GM12878 (cell line): ENCODE measurements at regions not wholly inside any gene's neighbourhood (a gene's known extent, or its start where the extent isn't known, plus 50 kb on each side); places are given as distances from the start of the nearest gene placed in this dataset.

Experiments
- ATAC-seq: fragments of 200-7000 bp; cut with Tn5 transposase; 3 replicates; pipeline ENCODE4 v1.9.1; 2020; ENCODE audit warnings: mild to moderate bottlenecking, moderate library complexity
- BruUV-seq: library from RNA; stranded (reverse); fragments of 400-500 nt; replicated peaks from 2 replicates; lab custom pipeline; 2021; lab: Mats Ljungman, UMichigan
- CTCF ChIA-PET: fragments of 300-600 bp; sonication (Branson Sonifier 250); formaldehyde crosslinking; extraction: SDS; loops from one replicate; lab custom pipeline; 2021; ENCODE audit warnings: inconsistent platforms; lab: Yijun Ruan, JAX
- POLR2A ChIA-PET: fragments of 350-600 bp; formaldehyde crosslinking; extraction: SDS; loops from one replicate; lab custom pipeline; 2021; ENCODE audit warnings: inconsistent platforms; lab: Charles Lee
- RAD21 ChIA-PET: fragments of 300-600 bp; sonication (Branson Sonifier 250); formaldehyde crosslinking; loops from one replicate; lab custom pipeline; 2023; ENCODE audit warnings: antibody characterized with exemption; ENCODE audit not compliant: unreplicated experiment; lab: Charles Lee
- SMC1A ChIA-PET: fragments of 300-600 bp; sonication (Branson Sonifier 250); formaldehyde crosslinking; loops from one replicate; lab custom pipeline; 2023; ENCODE audit not compliant: unreplicated experiment, uncharacterized antibody; lab: Charles Lee
- DNase-seq: peaks from one replicate; pipeline ENCODE4 v3.0.0-alpha.2; 2011; ENCODE audit warnings: low read depth, low spot score
- FAIRE-seq: peaks from 3 replicates; lab custom pipeline; 2011; peaks lifted over from hg19 to GRCh38; lab: Jason Lieb, UNC
- H2AFZ ChIP-seq: 2 replicates; pipeline ENCODE4 v1.6.0; 2011; ENCODE audit warnings: low read depth, low read length, control low read depth; ENCODE audit not compliant: control insufficient read depth
- H3K27ac ChIP-seq: 2 replicates; pipeline ENCODE4 v1.5.1; 2011; ENCODE audit warnings: control low read depth; ENCODE audit not compliant: control insufficient read depth, insufficient read depth
- H3K27me3 ChIP-seq, 2 experiments: replicated peaks in 1 of 2; 2 replicates each; pipeline versions ENCODE4 v1.6.0 to v1.6.1; 2011; ENCODE audit warnings: low read length in 1 of 2; ENCODE audit not compliant: control insufficient read depth in 2 of 2, insufficient read depth in 2 of 2
- H3K36me3 ChIP-seq, 2 experiments: 2 replicates each; pipeline ENCODE4 v1.5.1; 2011; ENCODE audit warnings: low read length in 1 of 2; ENCODE audit not compliant: control insufficient read depth in 2 of 2, insufficient read depth in 2 of 2
- H3K4me1 ChIP-seq: 2 replicates; pipeline ENCODE4 v1.6.1; 2011; ENCODE audit warnings: mild to moderate bottlenecking, low read length, moderate library complexity, mixed read lengths; ENCODE audit not compliant: control insufficient read depth, insufficient read depth
- H3K4me2 ChIP-seq: 2 replicates; pipeline ENCODE4 v1.6.0; 2011; ENCODE audit warnings: control low read depth; ENCODE audit not compliant: control insufficient read depth, insufficient read depth
- H3K4me3 ChIP-seq: fragments of 200-600 bp; sonication (generic); 2 replicates; pipeline ENCODE4 v1.5.1; 2016
- H3K79me2 ChIP-seq: 2 replicates; pipeline ENCODE4 v1.6.0; 2011; ENCODE audit warnings: low read length; ENCODE audit not compliant: control insufficient read depth, insufficient read depth
- H3K9ac ChIP-seq: 2 replicates; pipeline ENCODE4 v1.8.0; 2011; ENCODE audit warnings: low read length, control low read depth, mixed read lengths; ENCODE audit not compliant: control insufficient read depth, insufficient read depth
- H3K9me3 ChIP-seq: replicated peaks from 3 replicates; pipeline ENCODE4 v1.5.1; 2011; ENCODE audit warnings: mild to moderate bottlenecking, low read length; ENCODE audit not compliant: control insufficient read depth, insufficient read depth
- H4K20me1 ChIP-seq: 2 replicates; pipeline ENCODE4 v1.6.0; 2011; ENCODE audit not compliant: control insufficient read depth, insufficient read depth
- BRCA1 ChIP-seq: IDR thresholded peaks from 2 replicates; pipeline ENCODE4 v1.6.1; 2011; ENCODE audit warnings: low read depth, low read length, improper control_type of control experiment
- DPF2 ChIP-seq: fragments of 450-650 bp; IDR thresholded peaks from 2 replicates; pipeline ENCODE4 v1.6.1; 2017; ENCODE audit warnings: mild to moderate bottlenecking
- JUNB ChIP-seq: IDR thresholded peaks from 2 replicates; pipeline ENCODE4 v1.6.1; 2016; ENCODE audit warnings: antibody characterized with exemption, mild to moderate bottlenecking
- KAT2A ChIP-seq: conservative IDR thresholded peaks from 2 replicates; pipeline ENCODE4 v1.6.1; 2011; ENCODE audit warnings: low read depth, low read length; ENCODE audit not compliant: control insufficient read depth
- MTA2 ChIP-seq: fragments of 450-650 bp; IDR thresholded peaks from 2 replicates; pipeline ENCODE4 v1.6.1; 2016; ENCODE audit warnings: low read depth, mild to moderate bottlenecking, moderate library complexity
- PML ChIP-seq: IDR thresholded peaks from 2 replicates; pipeline ENCODE4 v1.6.1; 2012; ENCODE audit warnings: low read length, inconsistent platforms
- POLR2AphosphoS2 ChIP-seq: IDR thresholded peaks from 2 replicates; pipeline ENCODE4 v1.6.1; 2011; ENCODE audit warnings: low read depth, mild to moderate bottlenecking, low read length, improper control_type of control experiment, moderate library complexity
- RBBP5 ChIP-seq: fragments of 200-600 bp; sonication (generic); conservative IDR thresholded peaks from 2 replicates; pipeline ENCODE4 v1.6.1; 2016
- WGBS: methylation state at CpG from one replicate; pipeline ENCODE4 v1.1.6; 2016; ENCODE audit warnings: low lambda C conversion rate; ENCODE audit not compliant: insufficient replicate concordance, insufficient coverage; ENCODE audit errors: missing lambda C conversion rate; 5-methylcytosine and 5-hydroxymethylcytosine counted together
- in situ Hi-C: fragments of 300-500 bp; cut with MboI; formaldehyde crosslinking; loops from 9 replicates; pipeline ENCODE4 v1.14.3; 2018; ENCODE audit warnings: mixed read lengths
- intact Hi-C: fragments of 100-400 bp; cut with micrococcal nuclease; formaldehyde crosslinking; loops from one replicate; pipeline ENCODE4 v1.14.2; 2022; ENCODE audit not compliant: unreplicated experiment
- TF ChIP-seq, protein P1 (sequence below): IDR thresholded peaks from 2 replicates; pipeline ENCODE4 v1.6.1; 2012; ENCODE audit warnings: low read length, inconsistent platforms

DNA sequence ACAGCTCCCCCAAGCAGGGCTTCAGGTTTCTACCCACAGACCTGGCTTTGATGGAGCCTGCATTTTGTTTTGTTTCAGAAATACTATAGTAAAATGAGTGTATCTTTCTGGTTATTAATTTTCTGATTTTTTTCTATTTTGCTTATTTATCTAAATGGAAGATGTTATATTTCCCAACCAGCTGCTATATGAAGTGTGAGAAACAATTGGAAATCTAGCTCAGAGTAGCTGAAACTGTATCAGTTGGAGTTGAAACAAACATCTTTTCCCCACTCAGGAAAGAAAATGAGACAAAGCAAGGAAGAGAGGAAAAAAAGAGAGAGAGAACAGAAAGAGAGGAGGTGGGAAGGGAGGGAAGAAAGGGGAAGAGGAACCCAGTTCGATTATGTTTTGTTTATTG lies 358.5 kb upstream of the ZNF507 start:
- in situ Hi-C loops (no loop called here), intact Hi-C loops (no loop called here)
- no peak overlapping the region for H3K9ac ChIP-seq
- RAD21 ChIA-PET = no interaction called here
- SMC1A ChIA-PET = no interaction called here
- no peaks in the 10 kb centered on the region for H4K20me1 ChIP-seq
- no peaks in the 10 kb centered on the region for H3K4me1 ChIP-seq
- H3K4me3 ChIP-seq = no peak overlapping the region
- H3K9me3 ChIP-seq = no peaks in the 10 kb centered on the region; the same call in 2 of the 3 replicates
- POLR2A ChIA-PET = no interaction called here
- FAIRE-seq = no peak
- no TSS peak for BruUV-seq
- WGBS = 0% methylated on average over 1 of the region's 1 CpG
- no peaks in the 10 kb centered on the region for H3K79me2 ChIP-seq
- no peak overlapping the region for H3K27ac ChIP-seq
- no peak overlapping the region for H2AFZ ChIP-seq
- H3K36me3 ChIP-seq = no peaks in the 10 kb centered on the region
- no peak overlapping the region for H3K4me2 ChIP-seq
- CTCF ChIA-PET = no interaction called here
- no peak for DNase-seq
- TF ChIP-seq POLR2AphosphoS2 = no peak
- TF ChIP-seq KAT2A = no peak
- TF ChIP-seq DPF2 = no peak
- no peak for TF ChIP-seq MTA2
- TF ChIP-seq JUNB = no peak
- TF ChIP-seq PML = no peak
- TF ChIP-seq RBBP5 = no peak
- no peak for TF ChIP-seq BRCA1
- TF ChIP-seq, protein P1, sequence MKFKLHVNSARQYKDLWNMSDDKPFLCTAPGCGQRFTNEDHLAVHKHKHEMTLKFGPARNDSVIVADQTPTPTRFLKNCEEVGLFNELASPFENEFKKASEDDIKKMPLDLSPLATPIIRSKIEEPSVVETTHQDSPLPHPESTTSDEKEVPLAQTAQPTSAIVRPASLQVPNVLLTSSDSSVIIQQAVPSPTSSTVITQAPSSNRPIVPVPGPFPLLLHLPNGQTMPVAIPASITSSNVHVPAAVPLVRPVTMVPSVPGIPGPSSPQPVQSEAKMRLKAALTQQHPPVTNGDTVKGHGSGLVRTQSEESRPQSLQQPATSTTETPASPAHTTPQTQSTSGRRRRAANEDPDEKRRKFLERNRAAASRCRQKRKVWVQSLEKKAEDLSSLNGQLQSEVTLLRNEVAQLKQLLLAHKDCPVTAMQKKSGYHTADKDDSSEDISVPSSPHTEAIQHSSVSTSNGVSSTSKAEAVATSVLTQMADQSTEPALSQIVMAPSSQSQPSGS = no peak
- TF ChIP-seq, all 136 proteins: peak for 0
- no peaks in the 10 kb centered on the region for H3K27me3 ChIP-seq
- no peak for ATAC-seq
